GM18873 (cell line): ENCODE measurements at regions not wholly inside any gene's neighbourhood (a gene's known extent, or its start where the extent isn't known, plus 50 kb on each side); places are given as distances from the start of the nearest gene placed in this dataset.

ENCODE experiments used
- ATAC-seq: cut with Tn5 transposase; IDR thresholded peaks from one replicate; pipeline ENCODE4 v1.9.1; 2021; ENCODE audit warnings: mild to moderate bottlenecking, moderate library complexity, moderate number of reproducible peaks; ENCODE audit not compliant: unreplicated experiment, low FRiP score

DNA sequence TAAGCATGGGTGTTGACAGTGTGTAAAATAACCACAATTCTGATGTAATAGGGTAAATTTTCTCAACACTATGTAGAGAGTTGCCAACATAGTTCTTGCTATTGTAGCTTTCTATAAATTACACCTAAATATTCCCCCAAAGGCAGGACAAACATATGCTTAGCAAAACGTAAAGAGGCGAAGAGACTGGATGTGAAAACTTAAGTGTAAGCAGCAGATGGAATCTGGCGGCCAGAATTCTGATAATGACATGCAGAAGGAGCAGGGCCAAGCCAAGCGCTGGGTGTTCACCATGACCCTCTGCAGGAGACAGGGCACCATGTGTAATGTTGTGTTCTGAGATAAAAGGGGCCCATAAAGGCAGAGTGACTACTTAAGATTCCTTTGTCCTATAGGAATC is 105.2 kb upstream of the ZNF521 start:
- ATAC-seq: no peak

DNA sequence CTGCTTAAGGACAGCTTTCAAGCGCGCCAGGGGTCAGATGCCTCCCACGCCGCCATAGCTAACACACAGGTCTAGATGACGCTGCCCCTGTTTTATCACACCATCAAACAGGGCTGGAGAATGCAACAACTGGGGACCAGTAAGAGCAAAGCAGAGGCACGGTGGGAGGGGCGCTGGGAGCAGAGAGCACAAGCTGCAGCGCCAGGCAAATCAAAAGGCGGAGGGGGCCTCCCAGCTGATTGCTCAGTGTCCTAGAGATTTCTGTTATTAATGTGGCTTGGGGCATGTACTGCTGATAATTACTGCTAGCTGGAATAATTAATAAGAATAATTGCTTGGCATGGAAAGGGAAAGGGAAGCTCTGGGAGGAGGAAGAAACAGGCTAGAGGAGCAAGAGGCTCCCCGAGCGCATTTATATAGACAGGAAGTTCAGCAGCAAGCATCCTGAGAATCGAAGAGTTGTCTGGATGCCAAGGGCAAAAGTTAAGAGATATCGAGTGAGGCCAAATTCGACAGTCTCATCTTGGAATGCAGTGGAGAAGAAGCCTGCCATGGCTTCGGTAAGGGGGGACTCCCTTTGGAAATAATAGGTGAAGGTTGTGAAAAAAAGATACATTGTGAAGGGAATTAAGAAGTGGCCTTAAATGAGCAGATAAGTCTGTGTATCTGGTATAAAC is 104.5 kb upstream of the ZNF521 start:
- ATAC-seq: no peak

DNA sequence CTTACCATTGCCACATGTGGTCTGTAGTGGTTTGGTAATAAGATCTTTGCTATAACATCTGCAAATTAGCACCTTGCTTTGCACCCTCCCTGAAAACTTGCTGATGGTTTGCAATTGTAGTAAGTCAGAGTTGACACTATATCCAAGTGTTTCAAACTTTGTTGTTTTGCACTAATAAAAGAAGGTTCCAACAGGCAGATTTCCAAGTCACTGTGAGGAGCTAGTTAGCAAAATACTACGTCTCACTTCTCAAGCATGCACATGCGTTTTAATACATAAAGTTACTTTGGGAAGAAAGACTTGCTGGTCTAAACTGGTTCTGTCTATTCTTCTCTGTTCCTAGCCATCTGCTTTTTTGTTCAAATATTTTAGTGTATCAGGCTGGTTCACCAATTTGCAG is 103.7 kb upstream of the ZNF521 start:
- ATAC-seq: no peak

DNA sequence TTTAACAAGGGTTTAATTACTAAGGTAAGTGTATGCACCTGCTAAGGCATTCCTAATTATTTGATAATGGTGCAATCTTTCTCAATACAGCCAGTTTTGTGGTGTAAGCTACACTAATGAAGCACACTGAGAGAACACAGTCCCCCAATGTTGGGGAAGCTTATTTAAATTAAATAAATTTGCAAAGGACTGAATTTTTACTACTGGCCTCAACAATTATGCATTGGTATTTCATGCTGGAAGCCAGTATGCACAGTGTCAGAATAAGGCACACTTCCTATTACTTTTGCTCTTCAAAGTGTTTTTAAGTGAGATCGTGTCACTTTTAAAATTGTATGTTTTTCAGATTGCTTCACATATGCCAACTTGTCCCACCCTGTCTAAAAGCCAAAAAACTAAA is 103.2 kb upstream of the ZNF521 start:
- no peak for ATAC-seq

DNA sequence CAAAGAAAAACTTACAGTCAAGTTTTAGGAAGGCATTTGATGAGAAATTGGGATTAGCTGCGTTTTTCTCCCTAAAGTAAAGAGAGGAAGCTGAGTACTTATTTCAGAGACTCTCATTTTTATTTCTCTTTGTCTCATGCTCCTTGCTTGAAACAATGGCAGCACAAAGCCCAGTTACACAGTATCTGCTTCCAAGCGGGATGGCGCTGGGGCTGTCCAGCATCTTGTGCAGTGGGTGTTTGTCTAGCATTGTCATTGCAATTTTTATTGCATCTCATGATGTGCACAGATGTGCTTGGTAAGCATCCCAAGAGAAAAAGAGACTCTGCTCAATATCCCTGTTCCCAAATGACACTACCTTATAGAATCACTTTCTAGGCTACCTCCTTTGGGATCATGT is 102.8 kb upstream of the ZNF521 start:
- ATAC-seq: no peak

DNA sequence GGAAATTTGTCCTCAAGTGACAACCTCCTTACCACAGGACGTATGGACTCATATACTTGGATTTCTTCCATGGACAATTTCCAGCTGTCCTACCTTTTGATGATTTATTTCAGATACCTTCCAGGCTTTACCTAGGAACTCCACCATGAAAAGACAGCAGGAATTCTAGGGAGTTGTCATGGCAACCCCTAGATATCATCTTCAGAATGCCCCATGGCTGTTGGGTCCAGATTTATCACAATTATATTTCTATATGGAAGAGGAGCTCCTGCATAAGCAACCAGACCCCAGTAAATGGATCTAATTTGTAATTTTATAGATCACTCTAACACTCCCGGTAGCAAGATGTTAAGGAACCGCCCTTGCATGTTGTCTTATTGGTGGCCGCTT is 102.3 kb upstream of the ZNF521 start:
- ATAC-seq: no peak

DNA sequence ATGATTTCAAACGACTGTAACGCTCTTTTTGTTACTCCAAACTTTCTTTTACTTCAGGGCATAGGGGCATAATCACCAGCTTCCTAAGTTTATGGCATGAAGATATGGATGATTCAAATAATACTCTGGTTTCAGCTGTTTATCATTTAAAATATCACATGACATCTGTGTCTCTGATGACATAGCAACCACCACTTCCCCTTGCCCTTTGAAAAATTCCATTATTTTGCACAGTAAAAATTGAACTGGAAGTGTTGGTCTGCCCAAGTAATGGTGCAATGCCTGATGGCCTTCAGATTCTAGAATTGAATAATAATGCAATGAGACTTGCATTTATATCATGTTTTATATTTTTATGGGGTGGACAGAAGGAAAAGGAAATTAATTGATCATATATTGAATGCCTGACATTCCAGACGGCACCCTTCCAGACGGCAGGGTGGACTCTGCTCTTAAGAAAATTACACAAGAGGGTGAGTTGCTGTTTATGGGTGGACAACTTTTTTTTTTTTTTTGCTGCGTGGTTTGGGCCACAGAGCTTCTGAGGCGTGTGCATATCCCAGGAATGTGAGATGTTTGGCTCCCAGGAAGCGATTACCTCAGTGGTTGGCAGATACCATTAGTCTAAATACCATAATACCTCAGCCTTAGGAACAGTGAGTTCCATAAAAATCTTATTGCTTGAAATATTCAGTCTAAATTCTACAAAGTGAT is 101.7 kb upstream of the ZNF521 start:
- no peak for ATAC-seq

DNA sequence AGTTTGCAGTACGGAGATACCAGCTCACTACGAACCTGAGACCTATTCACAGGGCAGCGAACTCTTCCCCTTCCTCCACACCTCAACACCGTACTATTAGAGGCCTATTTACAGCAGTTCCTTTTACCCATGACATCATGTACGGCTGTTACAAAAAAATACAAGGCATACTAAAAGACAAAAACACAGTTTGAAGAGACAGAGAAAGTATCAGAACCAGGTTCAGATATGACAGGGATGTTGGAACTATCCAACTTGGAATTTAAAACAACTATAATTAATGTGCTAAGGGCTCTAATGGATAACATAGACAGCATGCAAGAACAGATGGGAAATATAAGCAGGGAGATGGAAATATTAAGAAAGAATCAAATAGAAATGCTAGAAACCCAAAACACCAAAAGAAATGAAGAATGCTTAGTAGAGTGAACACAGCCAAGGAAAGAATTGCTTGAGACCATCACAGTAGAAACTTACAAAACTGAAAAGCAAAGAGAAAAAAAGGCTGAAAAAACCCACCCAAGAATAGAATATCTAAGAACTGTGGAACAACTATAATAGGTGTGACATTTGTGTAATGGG is 99.2 kb upstream of the ZNF521 start:
- no peak for ATAC-seq

DNA sequence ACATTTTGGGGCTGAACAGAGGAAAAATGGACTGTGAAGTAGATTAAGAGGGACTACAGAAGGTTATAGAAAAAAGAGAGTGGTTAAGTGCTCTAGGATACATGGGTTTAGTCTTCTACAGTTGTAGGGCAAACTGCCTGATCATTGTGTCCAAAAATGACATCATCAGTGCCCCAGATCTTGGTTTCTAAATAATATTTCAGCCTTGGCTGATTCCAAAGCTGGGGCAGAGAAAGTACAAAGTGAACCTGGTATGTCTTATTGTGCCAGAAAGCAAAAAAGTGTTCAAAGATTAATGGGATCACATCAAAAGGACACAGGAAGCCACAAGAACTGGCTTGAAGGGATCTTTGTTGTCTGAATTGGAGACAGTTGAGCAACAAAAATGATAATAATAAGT is 97.1 kb upstream of the ZNF521 start:
- no peak for ATAC-seq

DNA sequence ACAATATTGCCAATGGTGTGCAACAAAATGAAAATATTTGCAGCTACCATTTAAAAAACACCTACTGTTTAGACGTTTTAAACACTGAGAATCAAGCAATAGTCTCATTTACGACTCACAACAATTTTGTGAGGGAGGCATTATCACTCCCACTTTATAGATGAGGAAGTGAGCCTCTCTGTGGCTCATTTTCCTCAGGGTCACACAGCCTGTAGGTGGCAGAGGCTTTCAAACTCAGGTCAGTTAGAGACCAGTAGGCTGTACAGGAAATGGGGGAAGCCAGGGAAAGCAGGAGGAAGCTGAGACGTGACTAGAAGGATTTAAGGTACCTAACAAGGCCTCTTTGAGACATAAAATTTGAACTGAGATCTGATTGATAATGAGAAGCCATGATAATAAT is 95.0 kb upstream of the ZNF521 start:
- ATAC-seq: no peak

DNA sequence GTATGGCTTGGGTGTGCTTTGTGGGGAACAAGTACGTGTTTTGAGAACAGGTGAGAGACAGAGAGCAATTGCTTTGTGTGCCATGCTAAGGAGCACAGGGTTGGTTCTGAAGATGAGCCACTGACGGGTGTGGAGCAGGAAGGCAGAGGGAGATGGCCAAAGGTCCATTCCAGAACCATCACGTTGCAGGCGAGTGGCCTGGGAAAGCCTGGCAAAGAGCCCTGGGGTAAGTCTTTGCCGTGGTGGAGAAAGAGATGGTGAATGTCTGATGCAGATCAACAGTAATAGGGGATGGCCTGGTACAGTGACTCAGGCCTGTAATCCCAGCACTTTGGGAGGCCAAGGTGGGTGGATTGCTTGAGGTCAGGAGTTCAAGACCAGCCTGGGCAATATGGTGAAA is 93.5 kb upstream of the ZNF521 start:
- ATAC-seq: no peak

DNA sequence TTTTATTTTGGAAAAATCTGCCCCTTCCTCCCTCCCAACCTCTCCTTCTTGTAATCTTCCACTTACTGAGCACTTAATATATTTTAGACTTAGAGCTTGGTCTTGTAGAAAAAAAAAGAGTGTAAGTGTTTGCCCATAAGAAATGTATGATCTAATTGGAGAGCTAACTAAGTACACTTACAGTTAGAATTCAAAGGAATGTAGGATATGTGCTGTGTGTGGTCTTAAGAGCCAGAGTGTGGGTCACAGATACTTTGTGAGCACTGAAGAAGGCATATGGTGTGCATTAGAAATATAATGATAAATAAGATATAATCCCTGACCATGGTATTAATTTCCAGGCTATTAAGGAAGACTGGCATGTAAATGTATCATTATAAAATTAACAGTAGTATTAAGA is 91.8 kb upstream of the ZNF521 start:
- ATAC-seq: no peak

DNA sequence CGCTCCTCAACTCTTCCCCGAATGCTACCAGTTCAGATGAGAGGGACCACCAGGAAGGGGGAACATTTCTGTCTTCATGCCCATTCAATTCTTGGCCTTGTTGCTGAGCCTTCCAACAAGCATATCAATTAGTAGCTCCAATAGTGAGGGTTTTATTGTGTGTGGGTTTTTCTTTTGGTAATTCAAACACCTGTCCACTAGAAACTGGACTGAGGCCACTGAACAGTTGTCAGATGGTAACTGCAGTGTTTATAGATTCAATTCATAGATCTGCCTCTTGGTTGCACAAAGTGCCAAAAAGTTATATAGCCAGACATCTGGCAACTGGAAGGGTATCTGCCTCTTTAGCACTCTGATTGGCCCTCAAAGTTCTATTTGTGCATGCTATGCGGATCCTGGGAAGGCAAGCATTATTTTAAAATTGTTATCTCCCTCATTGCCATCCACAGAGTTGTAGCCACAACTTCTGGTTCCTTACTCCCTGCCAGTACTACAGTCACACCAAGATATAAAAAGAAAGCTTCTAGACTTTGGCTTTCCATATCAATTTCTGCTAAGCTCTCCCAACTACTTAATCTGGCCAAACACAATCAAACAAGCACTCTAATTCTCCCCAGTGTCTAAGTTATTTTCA is 83.3 kb upstream of the ZNF521 start:
- no peak for ATAC-seq

DNA sequence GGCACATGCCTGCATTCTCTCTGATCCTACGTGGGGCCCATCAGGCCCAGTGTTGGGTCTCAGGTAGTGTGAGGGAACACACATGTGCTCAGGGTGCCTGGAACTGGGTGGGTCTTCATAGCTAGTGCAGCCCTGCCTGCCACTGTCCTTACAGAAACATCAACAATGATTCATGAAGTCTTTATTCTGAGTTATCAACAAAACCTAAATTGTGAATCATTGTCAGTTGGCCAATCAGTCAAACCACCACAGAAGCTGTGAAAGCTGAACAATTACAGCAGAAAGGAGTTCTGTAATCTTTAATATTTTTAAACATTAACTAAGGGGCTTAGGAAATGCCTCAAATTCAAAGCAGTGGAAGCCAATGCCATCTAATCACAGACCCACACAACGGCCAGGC is 82.8 kb upstream of the ZNF521 start:
- no peak for ATAC-seq

DNA sequence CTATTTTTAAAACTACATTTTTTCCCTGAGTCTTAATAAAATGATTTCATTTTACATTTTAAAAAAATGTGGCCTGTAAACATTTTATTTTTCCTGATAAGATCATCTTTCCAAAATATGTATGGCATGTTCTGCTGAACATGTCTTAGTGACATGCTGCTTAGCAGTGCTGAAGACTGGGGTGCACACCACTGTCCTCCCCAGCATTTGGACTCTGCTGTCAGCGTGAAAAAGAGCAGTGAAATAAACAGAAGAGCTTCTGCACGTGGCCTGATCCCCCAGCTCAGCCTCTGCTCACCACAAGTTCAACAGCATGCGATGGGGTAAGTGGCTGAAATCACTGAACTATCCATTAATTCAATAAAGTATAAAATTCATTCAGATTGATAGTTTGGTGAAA is 81.6 kb upstream of the ZNF521 start:
- no peak for ATAC-seq

DNA sequence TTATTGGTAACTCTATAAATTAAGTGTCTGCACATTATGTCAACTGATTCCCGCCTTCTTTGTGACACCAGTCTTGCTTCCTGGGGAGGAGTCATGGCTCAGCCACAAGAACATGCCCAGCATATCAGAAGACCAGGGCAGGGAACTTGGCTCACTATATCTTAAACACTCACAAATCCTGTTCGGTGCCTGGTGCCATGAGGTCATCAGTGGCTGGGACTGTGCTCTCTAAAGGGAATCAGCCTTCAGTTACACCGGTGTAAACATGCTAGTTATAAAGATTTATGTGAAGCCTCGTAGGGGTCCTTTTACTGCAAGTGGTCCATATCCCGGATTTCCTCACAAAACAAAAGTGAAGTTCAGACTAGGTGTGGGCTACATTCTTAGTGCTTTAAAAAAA is 73.1 kb upstream of the ZNF521 start:
- ATAC-seq: no peak

DNA sequence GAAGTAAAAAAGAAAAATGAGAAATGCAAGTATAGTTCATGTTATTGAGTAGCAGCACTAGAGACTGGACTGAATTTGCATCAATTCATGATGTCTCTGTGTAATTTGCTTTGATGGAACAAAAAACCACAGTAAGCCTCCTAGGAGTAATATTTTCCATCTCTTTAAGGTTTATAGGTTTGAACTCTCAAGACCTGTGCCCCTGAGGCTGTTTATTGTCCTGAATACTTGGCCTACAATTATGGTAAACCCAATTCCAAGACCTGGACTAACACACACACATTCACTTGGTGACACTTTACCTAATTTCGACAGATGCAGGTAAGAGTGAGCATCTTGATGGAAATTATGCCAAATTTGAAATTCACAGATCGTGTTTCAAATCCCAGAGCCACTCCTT is 71.8 kb upstream of the ZNF521 start:
- ATAC-seq: no peak

DNA sequence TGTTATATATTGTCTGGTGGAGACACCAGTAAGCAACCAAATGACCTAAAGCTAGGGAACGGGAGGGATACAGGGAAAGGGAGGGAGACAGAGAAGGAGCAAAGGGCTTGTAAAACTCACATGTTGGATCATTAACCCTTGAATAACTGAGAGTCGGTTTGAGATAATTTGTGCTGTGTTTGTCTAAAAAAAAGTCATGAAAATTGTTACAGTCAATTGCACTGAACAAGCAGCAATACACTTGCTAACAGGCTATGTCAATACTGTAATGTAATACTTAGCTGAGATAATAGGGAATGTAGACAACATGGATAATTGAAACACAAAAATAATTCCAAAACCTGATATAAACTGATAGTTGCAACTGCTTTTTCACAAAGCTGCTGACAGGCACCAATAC is 71.3 kb upstream of the ZNF521 start:
- ATAC-seq: no peak

DNA sequence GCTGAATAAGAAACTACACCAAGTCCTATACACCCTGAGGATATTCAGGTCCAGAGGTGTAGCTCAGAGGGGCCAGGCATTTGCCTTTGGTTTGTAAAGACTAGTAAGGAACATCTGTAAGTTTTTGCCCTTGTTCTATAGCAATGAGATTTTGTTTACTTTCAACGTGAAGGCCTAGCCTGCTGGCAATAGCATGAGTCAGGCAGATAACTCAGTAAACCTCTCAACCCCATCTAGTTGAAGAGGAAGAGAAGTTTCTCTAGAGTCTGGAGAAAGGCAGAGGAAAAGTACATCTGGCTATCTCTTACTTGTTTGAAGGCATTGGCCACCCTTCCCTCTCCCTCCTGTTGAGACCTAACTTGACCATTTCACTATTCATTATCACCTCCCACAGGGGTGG is 70.3 kb upstream of the ZNF521 start:
- ATAC-seq: no peak

DNA sequence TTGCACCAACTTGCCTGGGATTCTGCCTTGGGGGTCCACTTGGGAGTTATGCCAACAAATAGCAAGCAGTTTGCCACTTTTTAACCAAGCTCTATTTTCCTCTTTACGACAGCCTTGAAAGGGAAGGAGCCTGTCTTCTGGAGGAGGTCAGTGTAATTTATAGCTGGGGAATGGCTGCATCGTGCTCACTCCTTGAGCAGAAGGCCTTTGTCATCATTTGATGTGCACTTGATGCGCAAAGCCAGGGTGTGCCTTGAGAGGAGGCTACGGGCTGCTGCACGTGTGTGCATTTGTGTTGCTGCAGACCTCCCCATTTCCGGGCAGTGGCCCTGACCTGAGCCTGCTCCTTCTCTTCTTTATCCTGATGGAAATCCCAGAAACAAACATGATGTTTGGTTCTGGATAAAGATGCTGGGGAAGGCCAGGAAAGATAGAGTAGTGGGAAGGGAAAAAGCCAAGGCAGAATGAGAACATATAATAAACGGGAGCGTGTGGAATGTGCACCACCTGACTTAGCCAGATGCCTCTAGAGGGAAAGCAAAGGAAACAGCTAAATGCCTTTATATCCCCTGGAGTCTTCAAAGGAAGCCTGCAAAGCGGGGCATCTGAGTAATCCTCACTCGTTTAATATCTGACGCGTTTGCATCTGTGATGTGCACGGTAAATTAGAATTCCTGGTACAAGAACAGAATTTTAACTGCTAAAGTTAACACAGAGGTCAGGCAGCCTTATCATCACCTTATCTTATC is 68.3 kb upstream of the ZNF521 start:
- ATAC-seq: no peak

DNA sequence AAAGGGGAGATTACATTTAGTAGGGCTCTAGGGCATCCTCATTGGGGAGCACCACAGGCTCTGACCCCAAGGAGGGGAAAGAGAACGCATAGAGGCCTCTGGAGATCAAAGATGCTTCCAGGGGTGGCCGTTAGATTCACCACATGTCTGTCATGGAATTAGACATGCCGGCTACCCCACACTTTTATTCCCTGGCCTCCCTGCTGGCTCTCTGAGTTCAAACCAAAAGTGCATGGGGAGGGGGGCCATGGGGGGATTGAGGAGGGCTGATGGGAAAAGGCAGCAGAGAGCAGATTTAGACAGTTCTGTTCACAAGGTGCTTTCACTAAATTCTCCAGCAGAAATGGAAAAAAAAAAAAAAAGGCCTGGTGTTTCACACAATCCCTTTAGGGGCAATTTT is 64.4 kb upstream of the ZNF521 start:
- no peak for ATAC-seq
